ENCODE measurements at regions not wholly inside any gene's neighbourhood (a gene's known extent, or its start where the extent isn't known, plus 50 kb on each side); places are given as distances from the start of the nearest gene placed in this dataset.

DNA sequence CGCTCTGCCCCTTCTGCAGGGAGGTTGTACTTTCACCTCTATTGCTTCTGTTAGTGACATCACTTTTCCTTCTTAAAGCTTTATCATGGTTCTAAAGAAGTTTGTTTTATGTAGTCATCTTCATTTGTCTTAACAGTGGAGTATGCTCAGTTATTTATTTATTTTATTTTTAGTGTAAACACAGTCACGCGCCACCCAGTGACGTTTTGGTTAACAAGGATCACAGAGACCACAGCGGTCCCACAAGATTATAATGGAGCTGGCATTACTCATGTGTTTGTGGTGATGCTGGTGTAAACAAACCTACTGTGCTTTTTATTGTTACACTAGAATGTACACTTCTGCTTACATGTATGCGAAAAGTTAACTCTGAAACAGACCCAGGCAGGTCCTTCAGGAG, 89.9 kb downstream of the SOX11 start:
- no peaks in the 10 kb centered on the region for H3K79me2 ChIP-seq (ENCODE audit: insufficient read depth, low read length)
- H3K36me3 ChIP-seq (ENCODE audit: insufficient read depth, low read length) = no peaks in the 10 kb centered on the region
- no peak overlapping the region for H3K9ac ChIP-seq (ENCODE audit: low read depth, low read length, poor library complexity, severe bottlenecking)
- H4K20me1 ChIP-seq (ENCODE audit: insufficient read depth, low read length, poor library complexity, severe bottlenecking) = no peaks in the 10 kb centered on the region
- H3K9me2 ChIP-seq (replicated peaks; ENCODE audit: low read depth, low read length) = no peaks in the 10 kb centered on the region
- H3K4me1 ChIP-seq (ENCODE audit: insufficient read depth, low read length, poor library complexity, severe bottlenecking) = no peaks in the 10 kb centered on the region
- H3K9me3 ChIP-seq (ENCODE audit: insufficient read depth, low read depth, low read length) = peaks cover 4% of the 10 kb centered on the region; the same call in 1 of the 2 replicates
- H3F3A ChIP-seq (ENCODE audit: low read depth) = no peaks in the 10 kb centered on the region
- H3K4me2 ChIP-seq (ENCODE audit: low read depth, low read length, poor library complexity, severe bottlenecking) = no peak overlapping the region
- H3K27me3 ChIP-seq (ENCODE audit: insufficient read depth, low read length, poor library complexity, severe bottlenecking) = no peaks in the 10 kb centered on the region
- H3K4me3 ChIP-seq (ENCODE audit: low read length, poor library complexity, severe bottlenecking) = no peak overlapping the region
- no peak for TF ChIP-seq EZH2phosphoT487 (IDR thresholded peaks at IDR 0.05; ENCODE audit: borderline replicate concordance)
- TF ChIP-seq CTCF (conservative IDR thresholded peaks at IDR 0.05; ENCODE audit: low read length) = no peak
- H2AFZ ChIP-seq (ENCODE audit: low read length) = no peak overlapping the region

GRCh38 chr2:5788447-5788846, 96.3 kb downstream of the SOX11 start:
- Histone ChIP-seq H3K27me3 (ENCODE audit: insufficient read depth, low read length, poor library complexity, severe bottlenecking) (no peaks in the 10 kb centered on the region), H3K79me2 (ENCODE audit: insufficient read depth, low read length) (no peaks in the 10 kb centered on the region), H3K9me3 (ENCODE audit: insufficient read depth, low read depth, low read length) (peaks cover 10% of the 10 kb centered on the region; the same call in 1 of the 2 replicates), H4K20me1 (ENCODE audit: insufficient read depth, low read length, poor library complexity, severe bottlenecking) (no peaks in the 10 kb centered on the region), H3F3A (ENCODE audit: low read depth) (no peaks in the 10 kb centered on the region), H3K36me3 (ENCODE audit: insufficient read depth, low read length) (no peaks in the 10 kb centered on the region), H3K9me2 (replicated peaks; ENCODE audit: low read depth, low read length) (no peaks in the 10 kb centered on the region), H2AFZ (ENCODE audit: low read length) (no peak overlapping the region), H3K4me1 (ENCODE audit: insufficient read depth, low read length, poor library complexity, severe bottlenecking) (no peaks in the 10 kb centered on the region), H3K4me2 (ENCODE audit: low read depth, low read length, poor library complexity, severe bottlenecking) (no peak overlapping the region), H3K4me3 (ENCODE audit: low read length, poor library complexity, severe bottlenecking) (no peak overlapping the region), H3K9ac (ENCODE audit: low read depth, low read length, poor library complexity, severe bottlenecking) (no peak overlapping the region)
- no peak for TF ChIP-seq EZH2phosphoT487 (IDR thresholded peaks at IDR 0.05; ENCODE audit: borderline replicate concordance)

DNA sequence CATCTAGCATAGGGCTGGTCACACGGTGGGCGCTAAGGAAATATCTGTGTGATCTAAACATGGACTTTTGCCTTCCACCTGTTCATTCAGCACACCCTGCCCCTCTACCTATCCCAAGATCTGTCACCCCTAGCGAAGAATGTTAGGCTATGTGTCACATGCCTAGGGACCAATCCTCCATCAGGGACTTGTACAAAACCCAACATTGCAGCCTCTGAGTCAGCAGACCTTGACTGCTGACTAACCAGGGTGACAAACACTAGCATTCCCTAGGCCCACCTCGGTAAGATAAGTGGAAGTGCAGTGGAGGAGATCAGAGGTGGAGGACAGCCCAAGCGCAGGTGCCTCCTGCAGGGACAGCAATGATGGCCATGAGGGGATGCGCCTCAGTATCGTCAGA, 99.2 kb downstream of the SOX11 start:
- no peaks in the 10 kb centered on the region for H3K27me3 ChIP-seq (ENCODE audit: insufficient read depth, low read length, poor library complexity, severe bottlenecking)
- no peaks in the 10 kb centered on the region for H3F3A ChIP-seq (ENCODE audit: low read depth)
- TF ChIP-seq CTCF (conservative IDR thresholded peaks at IDR 0.05; ENCODE audit: low read length) (no peak), EZH2phosphoT487 (IDR thresholded peaks at IDR 0.05; ENCODE audit: borderline replicate concordance) (no peak)
- H3K9me2 ChIP-seq (replicated peaks; ENCODE audit: low read depth, low read length) = no peaks in the 10 kb centered on the region
- peaks cover 6% of the 10 kb centered on the region; the same call in 1 of the 2 replicates for H3K9me3 ChIP-seq (ENCODE audit: insufficient read depth, low read depth, low read length)
- no peaks in the 10 kb centered on the region for H3K79me2 ChIP-seq (ENCODE audit: insufficient read depth, low read length)
- H3K4me1 ChIP-seq (ENCODE audit: insufficient read depth, low read length, poor library complexity, severe bottlenecking) = no peaks in the 10 kb centered on the region
- H3K4me3 ChIP-seq (ENCODE audit: low read length, poor library complexity, severe bottlenecking) = no peak overlapping the region
- H4K20me1 ChIP-seq (ENCODE audit: insufficient read depth, low read length, poor library complexity, severe bottlenecking) = no peaks in the 10 kb centered on the region
- H3K9ac ChIP-seq (ENCODE audit: low read depth, low read length, poor library complexity, severe bottlenecking) = no peak overlapping the region
- H2AFZ ChIP-seq (ENCODE audit: low read length) = no peak overlapping the region
- H3K4me2 ChIP-seq (ENCODE audit: low read depth, low read length, poor library complexity, severe bottlenecking) = no peak overlapping the region
- no peaks in the 10 kb centered on the region for H3K36me3 ChIP-seq (ENCODE audit: insufficient read depth, low read length)

GRCh38 chr2:5794012-5794411, 101.8 kb downstream of the SOX11 start:
- Histone ChIP-seq H3K4me1 (ENCODE audit: insufficient read depth, low read length, poor library complexity, severe bottlenecking) (no peaks in the 10 kb centered on the region), H3K9me2 (replicated peaks; ENCODE audit: low read depth, low read length) (no peaks in the 10 kb centered on the region), H3K9me3 (ENCODE audit: insufficient read depth, low read depth, low read length) (peaks cover 5% of the 10 kb centered on the region; the same call in 1 of the 2 replicates), H3K4me3 (ENCODE audit: low read length, poor library complexity, severe bottlenecking) (no peak overlapping the region), H3K79me2 (ENCODE audit: insufficient read depth, low read length) (no peaks in the 10 kb centered on the region), H2AFZ (ENCODE audit: low read length) (no peak overlapping the region), H3K27me3 (ENCODE audit: insufficient read depth, low read length, poor library complexity, severe bottlenecking) (no peaks in the 10 kb centered on the region), H4K20me1 (ENCODE audit: insufficient read depth, low read length, poor library complexity, severe bottlenecking) (no peaks in the 10 kb centered on the region), H3K4me2 (ENCODE audit: low read depth, low read length, poor library complexity, severe bottlenecking) (no peak overlapping the region), H3K36me3 (ENCODE audit: insufficient read depth, low read length) (no peaks in the 10 kb centered on the region), H3K9ac (ENCODE audit: low read depth, low read length, poor library complexity, severe bottlenecking) (no peak overlapping the region), H3F3A (ENCODE audit: low read depth) (no peaks in the 10 kb centered on the region)
- no peak for TF ChIP-seq EZH2phosphoT487 (IDR thresholded peaks at IDR 0.05; ENCODE audit: borderline replicate concordance)
- no peak for TF ChIP-seq CTCF (conservative IDR thresholded peaks at IDR 0.05; ENCODE audit: low read length)

Data from Loucy (cell line).